HUES6 (cell line): ENCODE measurements at regions not wholly inside any gene's neighbourhood (a gene's known extent, or its start where the extent isn't known, plus 50 kb on each side); places are given as distances from the start of the nearest gene placed in this dataset.

ENCODE experiments used
- H3K27ac ChIP-seq: 2 replicates; pipeline ENCODE4 v1.7.0; 2013; ENCODE audit warnings: low read depth, mild to moderate bottlenecking, low read length, inconsistent platforms
- H3K27me3 ChIP-seq: 2 replicates; pipeline ENCODE4 v1.6.1; 2013; ENCODE audit warnings: low read length; ENCODE audit not compliant: control insufficient read depth, insufficient read depth
- H3K36me3 ChIP-seq: 2 replicates; pipeline ENCODE4 v1.6.1; 2013; ENCODE audit warnings: low read length; ENCODE audit not compliant: control insufficient read depth, insufficient read depth
- H3K4me1 ChIP-seq: 2 replicates; pipeline ENCODE4 v1.6.1; 2013; ENCODE audit warnings: low read length; ENCODE audit not compliant: control insufficient read depth, insufficient read depth
- H3K4me3 ChIP-seq: 2 replicates; pipeline ENCODE4 v1.5.1; 2013; ENCODE audit warnings: low read depth, low read length
- H3K9ac ChIP-seq: one replicate; pipeline ENCODE4 v1.6.1; 2013; ENCODE audit warnings: mild to moderate bottlenecking, low read length
- H3K9me3 ChIP-seq: 2 replicates; pipeline ENCODE4 v1.6.1; 2013; ENCODE audit warnings: low read depth, low read length; ENCODE audit not compliant: control insufficient read depth, insufficient read depth

DNA sequence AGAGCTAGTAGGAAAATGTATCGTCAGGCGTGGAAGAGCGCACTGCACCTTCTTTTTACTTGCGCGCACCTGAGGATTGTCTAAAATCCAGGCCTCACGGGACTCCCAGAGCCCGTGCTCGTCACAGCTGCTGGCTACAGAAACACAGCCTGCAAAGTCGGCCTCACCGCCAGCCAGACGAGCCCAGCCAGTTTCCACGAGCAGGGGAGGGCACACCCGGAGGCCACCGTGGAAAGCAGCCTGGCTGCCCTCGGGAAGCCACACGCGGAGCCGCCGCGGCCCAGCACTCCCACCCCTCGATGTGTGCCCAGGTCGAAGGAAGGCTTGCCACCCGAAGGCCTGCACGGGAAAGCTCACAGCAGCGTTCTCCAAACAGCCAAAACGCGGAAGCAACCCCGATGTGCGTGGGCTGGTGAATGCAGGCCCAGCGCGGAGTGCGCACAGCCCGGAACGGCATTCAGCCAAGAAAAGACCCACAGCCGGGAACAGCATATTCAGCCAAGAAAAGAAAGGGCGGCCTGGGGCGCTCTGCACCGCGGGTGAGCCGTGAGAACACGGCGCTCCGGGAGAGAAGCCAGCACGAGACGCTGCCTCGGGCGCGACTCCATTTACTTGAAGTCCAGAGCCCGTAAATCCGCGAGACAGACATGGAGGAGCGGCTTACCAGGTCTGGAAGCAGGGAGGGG lies 53.9 kb upstream of the SALL3 start:
- Histone ChIP-seq H3K4me3 (no peak overlapping the region), H3K27me3 (no peaks in the 10 kb centered on the region), H3K9me3 (peaks cover 6% of the 10 kb centered on the region; the same call in 1 of the 2 replicates), H3K36me3 (no peaks in the 10 kb centered on the region), H3K27ac (no peak overlapping the region), H3K9ac (no peak overlapping the region), H3K4me1 (no peaks in the 10 kb centered on the region)

DNA sequence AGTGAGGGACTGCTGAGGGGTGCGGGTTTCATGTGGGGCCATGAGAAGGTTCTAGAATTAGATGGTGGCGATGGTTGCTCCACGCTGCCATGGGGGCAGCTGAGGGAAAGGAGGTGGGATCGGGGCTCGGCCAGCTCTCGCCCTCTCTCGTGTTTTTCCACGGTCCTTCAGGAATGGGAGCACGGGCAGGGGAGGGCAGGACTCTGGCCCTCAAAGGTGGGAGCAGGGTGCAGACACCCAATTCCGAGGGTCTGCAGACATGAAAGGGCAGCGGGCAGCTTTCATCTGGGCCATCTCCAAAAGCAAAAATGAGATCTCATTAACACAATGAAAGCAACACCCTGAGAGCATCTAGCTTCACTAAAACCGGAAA lies 53.4 kb upstream of the SALL3 start:
- H3K9me3 ChIP-seq: peaks cover 6% of the 10 kb centered on the region; the same call in 1 of the 2 replicates
- no peaks in the 10 kb centered on the region for H3K27me3 ChIP-seq
- H3K27ac ChIP-seq: no peak overlapping the region
- H3K36me3 ChIP-seq: no peaks in the 10 kb centered on the region
- H3K4me3 ChIP-seq: no peak overlapping the region
- no peak overlapping the region for H3K9ac ChIP-seq
- no peaks in the 10 kb centered on the region for H3K4me1 ChIP-seq

GRCh38 chr18:78927156-78927555 lies 52.5 kb upstream of the SALL3 start:
- Histone ChIP-seq H3K36me3 (no peaks in the 10 kb centered on the region), H3K4me3 (no peak overlapping the region), H3K27me3 (no peaks in the 10 kb centered on the region)

GRCh38 chr18:78927616-78928015 lies 52.0 kb upstream of the SALL3 start:
- Histone ChIP-seq H3K4me3 (no peak overlapping the region), H3K27ac (no peak overlapping the region), H3K9me3 (peaks cover 6% of the 10 kb centered on the region; the same call in 1 of the 2 replicates)

More at GRCh38 chr18:78927156-78927555, 52.5 kb upstream of the SALL3 start:
- Histone ChIP-seq H3K9ac (no peak overlapping the region), H3K4me1 (no peaks in the 10 kb centered on the region), H3K9me3 (peaks cover 6% of the 10 kb centered on the region; the same call in 1 of the 2 replicates), H3K27ac (no peak overlapping the region)

GRCh38 chr18:78928076-78928475 lies 51.5 kb upstream of the SALL3 start:
- H3K4me1 ChIP-seq: no peaks in the 10 kb centered on the region
- peaks cover 6% of the 10 kb centered on the region; the same call in 1 of the 2 replicates for H3K9me3 ChIP-seq
- H3K4me3 ChIP-seq: no peak overlapping the region
- no peaks in the 10 kb centered on the region for H3K27me3 ChIP-seq
- H3K36me3 ChIP-seq: no peaks in the 10 kb centered on the region
- H3K27ac ChIP-seq: no peak overlapping the region
- no peak overlapping the region for H3K9ac ChIP-seq

More at GRCh38 chr18:78927616-78928015, 52.0 kb upstream of the SALL3 start:
- H3K27me3 ChIP-seq: no peaks in the 10 kb centered on the region
- no peak overlapping the region for H3K9ac ChIP-seq
- no peaks in the 10 kb centered on the region for H3K4me1 ChIP-seq
- no peaks in the 10 kb centered on the region for H3K36me3 ChIP-seq

DNA sequence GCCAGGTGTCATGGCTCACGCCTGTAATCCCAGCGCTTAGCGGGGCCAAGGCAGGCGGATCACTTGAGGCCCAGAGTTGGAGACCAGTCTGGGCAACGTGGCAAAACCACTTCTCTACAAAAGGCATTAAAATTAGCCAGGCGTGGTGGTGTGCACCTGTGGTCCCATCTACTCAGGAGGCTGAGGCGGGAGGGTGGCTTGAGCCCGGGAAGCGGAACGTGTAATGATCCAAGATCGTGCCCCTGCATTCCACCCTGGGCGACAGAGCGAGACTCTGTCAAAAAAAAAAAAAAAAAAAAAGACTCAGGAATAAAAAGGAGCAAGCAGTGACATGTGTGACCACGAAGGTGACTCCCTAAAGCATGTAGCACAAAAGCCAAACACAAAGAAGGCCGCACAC lies 50.1 kb upstream of the SALL3 start:
- H3K9ac ChIP-seq: no peak overlapping the region
- no peak overlapping the region for H3K4me3 ChIP-seq
- peaks cover 6% of the 10 kb centered on the region; the same call in 1 of the 2 replicates for H3K9me3 ChIP-seq
- 0 out of 2 replicates have a peak, but pooled peaks cover under 1% of the 10 kb centered on the region for H3K4me1 ChIP-seq
- no peaks in the 10 kb centered on the region for H3K27me3 ChIP-seq
- H3K27ac ChIP-seq: no peak overlapping the region
- no peaks in the 10 kb centered on the region for H3K36me3 ChIP-seq
